ENCODE measurements at regions not wholly inside any gene's neighbourhood (a gene's known extent, or its start where the extent isn't known, plus 50 kb on each side); places are given as distances from the start of the nearest gene placed in this dataset.

DNA sequence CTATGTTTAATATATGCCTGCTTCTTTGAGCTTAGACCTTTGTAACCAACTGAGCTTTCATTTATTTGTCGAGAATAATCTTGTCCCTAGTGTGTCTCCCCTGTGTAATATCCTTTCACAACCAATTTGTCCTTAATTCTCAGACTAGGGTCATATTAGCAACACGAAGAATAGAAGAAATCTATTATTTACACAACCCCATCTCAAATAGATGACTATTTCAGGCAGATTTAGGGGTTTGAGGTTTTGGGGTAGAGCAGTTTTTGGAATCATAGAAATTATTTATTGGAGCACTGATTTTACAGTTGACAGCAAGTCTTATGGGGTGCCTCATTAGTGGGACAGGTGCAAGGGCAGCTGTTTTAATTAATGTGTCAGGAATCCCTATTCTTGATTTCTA, 91.2 kb upstream of the ANO4 start:
- Histone ChIP-seq H3K9me3 (ENCODE audit: low read depth) (no peaks in the 10 kb centered on the region), H3K4me2 (no peak overlapping the region), H3K27me3 (peaks cover 5% of the 10 kb centered on the region), H3K27ac (no peak overlapping the region), H3K4me1 (ENCODE audit: insufficient read depth) (no peaks in the 10 kb centered on the region), H3K79me2 (no peaks in the 10 kb centered on the region), H2AFZ (no peak overlapping the region), H3K9me2 (replicated peaks; ENCODE audit: insufficient read depth) (no peaks in the 10 kb centered on the region), H3K4me3 (no peak overlapping the region), H3K36me3 (replicated peaks; ENCODE audit: insufficient read depth, low read depth) (no peaks in the 10 kb centered on the region), H4K20me1 (ENCODE audit: insufficient read depth, poor library complexity, severe bottlenecking) (no peaks in the 10 kb centered on the region)
- TF ChIP-seq EZH2phosphoT487 (IDR thresholded peaks at IDR 0.05; ENCODE audit: low read depth, severe bottlenecking, unreplicated experiment) (no peak), EZH2 (IDR thresholded peaks at IDR 0.05; ENCODE audit: borderline replicate concordance) (no peak)
- TF ChIP-seq, protein P1, sequence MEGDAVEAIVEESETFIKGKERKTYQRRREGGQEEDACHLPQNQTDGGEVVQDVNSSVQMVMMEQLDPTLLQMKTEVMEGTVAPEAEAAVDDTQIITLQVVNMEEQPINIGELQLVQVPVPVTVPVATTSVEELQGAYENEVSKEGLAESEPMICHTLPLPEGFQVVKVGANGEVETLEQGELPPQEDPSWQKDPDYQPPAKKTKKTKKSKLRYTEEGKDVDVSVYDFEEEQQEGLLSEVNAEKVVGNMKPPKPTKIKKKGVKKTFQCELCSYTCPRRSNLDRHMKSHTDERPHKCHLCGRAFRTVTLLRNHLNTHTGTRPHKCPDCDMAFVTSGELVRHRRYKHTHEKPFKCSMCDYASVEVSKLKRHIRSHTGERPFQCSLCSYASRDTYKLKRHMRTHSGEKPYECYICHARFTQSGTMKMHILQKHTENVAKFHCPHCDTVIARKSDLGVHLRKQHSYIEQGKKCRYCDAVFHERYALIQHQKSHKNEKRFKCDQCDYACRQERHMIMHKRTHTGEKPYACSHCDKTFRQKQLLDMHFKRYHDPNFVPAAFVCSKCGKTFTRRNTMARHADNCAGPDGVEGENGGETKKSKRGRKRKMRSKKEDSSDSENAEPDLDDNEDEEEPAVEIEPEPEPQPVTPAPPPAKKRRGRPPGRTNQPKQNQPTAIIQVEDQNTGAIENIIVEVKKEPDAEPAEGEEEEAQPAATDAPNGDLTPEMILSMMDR (IDR thresholded peaks at IDR 0.05; ENCODE audit: poor library complexity) = no peak
- 83% methylated on average over 2 of the region's 2 CpGs for WGBS (ENCODE audit: low lambda C conversion rate, missing lambda C conversion rate)
- no peak for DNase-seq (ENCODE audit: low spot score)

GRCh38 chr12:100703868-100704267, 90.7 kb upstream of the ANO4 start:
- no peak for TF ChIP-seq EZH2phosphoT487 (IDR thresholded peaks at IDR 0.05; ENCODE audit: low read depth, severe bottlenecking, unreplicated experiment)
- DNase-seq (ENCODE audit: low spot score) = no peak
- no peak overlapping the region for H3K4me2 ChIP-seq
- no peaks in the 10 kb centered on the region for H3K79me2 ChIP-seq
- no peak overlapping the region for H3K27ac ChIP-seq
- no peaks in the 10 kb centered on the region for H4K20me1 ChIP-seq (ENCODE audit: insufficient read depth, poor library complexity, severe bottlenecking)
- H3K9me2 ChIP-seq (replicated peaks; ENCODE audit: insufficient read depth) = no peaks in the 10 kb centered on the region
- peaks cover 5% of the 10 kb centered on the region for H3K27me3 ChIP-seq
- no peaks in the 10 kb centered on the region for H3K4me1 ChIP-seq (ENCODE audit: insufficient read depth)
- WGBS (ENCODE audit: low lambda C conversion rate, missing lambda C conversion rate) = 83% methylated on average over 2 of the region's 2 CpGs
- H3K4me3 ChIP-seq = no peak overlapping the region
- H3K36me3 ChIP-seq (replicated peaks; ENCODE audit: insufficient read depth, low read depth) = no peaks in the 10 kb centered on the region
- no peak overlapping the region for H2AFZ ChIP-seq
- no peaks in the 10 kb centered on the region for H3K9me3 ChIP-seq (ENCODE audit: low read depth)

- no peaks in the 10 kb centered on the region for H3K9me2 ChIP-seq (replicated peaks; ENCODE audit: insufficient read depth)
- no peak overlapping the region for H3K27ac ChIP-seq
- H4K20me1 ChIP-seq (ENCODE audit: insufficient read depth, poor library complexity, severe bottlenecking) = no peaks in the 10 kb centered on the region
- H3K4me2 ChIP-seq = no peak overlapping the region
- no peaks in the 10 kb centered on the region for H3K36me3 ChIP-seq (replicated peaks; ENCODE audit: insufficient read depth, low read depth)
- TF ChIP-seq EZH2 (IDR thresholded peaks at IDR 0.05; ENCODE audit: borderline replicate concordance) (no peak), EZH2phosphoT487 (IDR thresholded peaks at IDR 0.05; ENCODE audit: low read depth, severe bottlenecking, unreplicated experiment) (no peak)
- TF ChIP-seq, protein P1 (IDR thresholded peaks at IDR 0.05; ENCODE audit: poor library complexity) = no peak
- 74% methylated on average over 3 of the region's 3 CpGs for WGBS (ENCODE audit: low lambda C conversion rate, missing lambda C conversion rate)
- peak; percentile 21 for DNase-seq (ENCODE audit: low spot score)
- H3K4me1 ChIP-seq (ENCODE audit: insufficient read depth) = no peaks in the 10 kb centered on the region
- H3K9me3 ChIP-seq (ENCODE audit: low read depth) = no peaks in the 10 kb centered on the region
- H3K79me2 ChIP-seq = no peaks in the 10 kb centered on the region
- no peak overlapping the region for H2AFZ ChIP-seq
- no peak overlapping the region for H3K4me3 ChIP-seq
- H3K27me3 ChIP-seq = no peaks in the 10 kb centered on the region
Measured at GRCh38 chr12:100706033-100706432, 88.5 kb upstream of the ANO4 start.

GRCh38 chr12:100708591-100708990, 86.0 kb upstream of the ANO4 start:
- H3K27ac ChIP-seq = no peak overlapping the region
- H3K36me3 ChIP-seq (replicated peaks; ENCODE audit: insufficient read depth, low read depth) = no peaks in the 10 kb centered on the region
- no peak overlapping the region for H2AFZ ChIP-seq
- no peaks in the 10 kb centered on the region for H3K9me3 ChIP-seq (ENCODE audit: low read depth)
- H3K4me2 ChIP-seq = no peak overlapping the region
- no peaks in the 10 kb centered on the region for H3K4me1 ChIP-seq (ENCODE audit: insufficient read depth)
- no peak for DNase-seq (ENCODE audit: low spot score)
- TF ChIP-seq EZH2phosphoT487 (IDR thresholded peaks at IDR 0.05; ENCODE audit: low read depth, severe bottlenecking, unreplicated experiment) = no peak
- TF ChIP-seq EZH2 (IDR thresholded peaks at IDR 0.05; ENCODE audit: borderline replicate concordance) = no peak
- TF ChIP-seq, protein P1 (IDR thresholded peaks at IDR 0.05; ENCODE audit: poor library complexity) = no peak
- no peaks in the 10 kb centered on the region for H4K20me1 ChIP-seq (ENCODE audit: insufficient read depth, poor library complexity, severe bottlenecking)
- WGBS (ENCODE audit: low lambda C conversion rate, missing lambda C conversion rate) = 50% methylated on average over 1 of the region's 1 CpG
- H3K4me3 ChIP-seq = no peak overlapping the region
- H3K27me3 ChIP-seq = peaks cover 2% of the 10 kb centered on the region
- no peaks in the 10 kb centered on the region for H3K9me2 ChIP-seq (replicated peaks; ENCODE audit: insufficient read depth)
- no peaks in the 10 kb centered on the region for H3K79me2 ChIP-seq
